ENCODE measurements at regions not wholly inside any gene's neighbourhood (a gene's known extent, or its start where the extent isn't known, plus 50 kb on each side); places are given as distances from the start of the nearest gene placed in this dataset.

DNA sequence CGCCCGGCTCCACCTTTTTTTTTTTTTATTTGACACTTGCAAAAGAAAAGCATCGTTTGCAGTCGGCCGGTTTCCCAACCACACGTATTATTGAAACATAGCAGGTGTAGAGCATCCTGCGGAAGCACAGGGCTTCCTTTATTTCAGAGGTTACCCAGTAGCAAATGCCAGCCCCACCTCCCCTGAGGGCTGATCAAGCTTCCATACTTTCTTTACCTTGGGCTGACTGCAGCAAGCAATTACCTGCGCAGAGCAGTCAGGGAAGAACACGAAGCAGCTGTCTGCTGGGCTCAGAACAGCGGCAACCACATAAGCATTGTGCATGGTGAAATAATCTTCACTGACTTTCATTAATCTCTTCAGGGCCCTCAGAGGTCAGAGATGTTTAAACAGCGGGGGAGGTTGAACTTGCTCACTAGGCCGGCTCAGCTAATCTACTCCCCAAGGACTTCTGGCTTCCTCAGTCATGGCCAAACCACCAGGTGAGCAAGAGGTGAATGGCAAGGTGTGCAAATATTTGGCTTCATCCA is 784.7 kb upstream of the AUTS2 start:
- no peaks in the 10 kb centered on the region for H3K4me1 ChIP-seq (ENCODE audit: control insufficient read depth, extremely low read depth, insufficient read depth, low read length)
- TF ChIP-seq EZH2 (IDR thresholded peaks at IDR 0.05; ENCODE audit: low read length, missing control alignments), result no peak
- TF ChIP-seq, protein P1, sequence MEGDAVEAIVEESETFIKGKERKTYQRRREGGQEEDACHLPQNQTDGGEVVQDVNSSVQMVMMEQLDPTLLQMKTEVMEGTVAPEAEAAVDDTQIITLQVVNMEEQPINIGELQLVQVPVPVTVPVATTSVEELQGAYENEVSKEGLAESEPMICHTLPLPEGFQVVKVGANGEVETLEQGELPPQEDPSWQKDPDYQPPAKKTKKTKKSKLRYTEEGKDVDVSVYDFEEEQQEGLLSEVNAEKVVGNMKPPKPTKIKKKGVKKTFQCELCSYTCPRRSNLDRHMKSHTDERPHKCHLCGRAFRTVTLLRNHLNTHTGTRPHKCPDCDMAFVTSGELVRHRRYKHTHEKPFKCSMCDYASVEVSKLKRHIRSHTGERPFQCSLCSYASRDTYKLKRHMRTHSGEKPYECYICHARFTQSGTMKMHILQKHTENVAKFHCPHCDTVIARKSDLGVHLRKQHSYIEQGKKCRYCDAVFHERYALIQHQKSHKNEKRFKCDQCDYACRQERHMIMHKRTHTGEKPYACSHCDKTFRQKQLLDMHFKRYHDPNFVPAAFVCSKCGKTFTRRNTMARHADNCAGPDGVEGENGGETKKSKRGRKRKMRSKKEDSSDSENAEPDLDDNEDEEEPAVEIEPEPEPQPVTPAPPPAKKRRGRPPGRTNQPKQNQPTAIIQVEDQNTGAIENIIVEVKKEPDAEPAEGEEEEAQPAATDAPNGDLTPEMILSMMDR (conservative IDR thresholded peaks at IDR 0.05 in 1 of 2, IDR thresholded peaks at IDR 0.05 in 1 of 2; ENCODE audit: low read depth in 1 of 2, low read length in 2 of 2), result no peak
- no peak overlapping the region for H2AFZ ChIP-seq (ENCODE audit: low read length)
- no peaks in the 10 kb centered on the region for H4K20me1 ChIP-seq (ENCODE audit: control insufficient read depth, extremely low read depth, insufficient read depth, low read length)
- no peaks in the 10 kb centered on the region for H3K27me3 ChIP-seq (ENCODE audit: control insufficient read depth, insufficient read depth, low read length)
- no peak for DNase-seq (ENCODE audit: low read depth in 2 of 2)
- H3K27ac ChIP-seq (ENCODE audit: insufficient read depth, low read length), result no peak overlapping the region
- H3K4me3 ChIP-seq (replicated peaks in 1 of 4; ENCODE audit: control extremely low read depth in 1 of 4, insufficient read depth in 1 of 4, low read depth in 3 of 4, low read length in 4 of 4), result no peak overlapping the region
- no peak overlapping the region for H3K4me2 ChIP-seq (ENCODE audit: extremely low read depth, insufficient read depth, low read length)
- no peaks in the 10 kb centered on the region for H3K79me2 ChIP-seq (ENCODE audit: control insufficient read depth, insufficient read depth, low read length)
- H3K36me3 ChIP-seq (ENCODE audit: control insufficient read depth, insufficient read depth, low read length), result no peaks in the 10 kb centered on the region
- H3K9me3 ChIP-seq (ENCODE audit: control insufficient read depth, insufficient read depth, low read depth, low read length), result no peaks in the 10 kb centered on the region
- H3K9ac ChIP-seq (ENCODE audit: insufficient read depth, low read length), result no peak overlapping the region

DNA sequence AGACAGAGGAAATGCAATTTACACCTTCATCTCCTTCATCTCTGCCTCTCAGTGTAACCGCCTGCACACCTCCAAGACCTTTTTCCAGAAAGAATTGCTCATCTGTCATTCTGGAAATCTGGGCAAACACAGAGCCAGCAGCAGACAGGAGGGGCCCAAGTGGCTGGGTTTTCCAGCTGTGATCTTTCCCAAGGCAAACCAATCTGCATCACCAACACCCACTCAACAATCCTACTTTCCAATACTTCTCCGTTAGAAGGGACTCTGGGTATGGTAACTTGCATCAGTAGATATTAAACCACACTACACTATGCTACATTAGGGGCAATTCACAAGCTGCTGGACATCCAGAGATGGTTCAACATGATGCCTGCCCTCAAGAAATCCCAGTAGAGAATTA is 781.8 kb upstream of the AUTS2 start:
- Histone ChIP-seq H2AFZ (ENCODE audit: low read length) (no peak overlapping the region), H3K27ac (ENCODE audit: insufficient read depth, low read length) (no peak overlapping the region), H3K36me3 (ENCODE audit: control insufficient read depth, insufficient read depth, low read length) (no peaks in the 10 kb centered on the region), H3K9ac (ENCODE audit: insufficient read depth, low read length) (no peak overlapping the region), H3K27me3 (ENCODE audit: control insufficient read depth, insufficient read depth, low read length) (no peaks in the 10 kb centered on the region), H4K20me1 (ENCODE audit: control insufficient read depth, extremely low read depth, insufficient read depth, low read length) (no peaks in the 10 kb centered on the region), H3K4me2 (ENCODE audit: extremely low read depth, insufficient read depth, low read length) (no peak overlapping the region), H3K9me3 (ENCODE audit: control insufficient read depth, insufficient read depth, low read depth, low read length) (no peaks in the 10 kb centered on the region), H3K79me2 (ENCODE audit: control insufficient read depth, insufficient read depth, low read length) (no peaks in the 10 kb centered on the region), H3K4me3 (replicated peaks in 1 of 4; ENCODE audit: control extremely low read depth in 1 of 4, insufficient read depth in 1 of 4, low read depth in 3 of 4, low read length in 4 of 4) (no peak overlapping the region), H3K4me1 (ENCODE audit: control insufficient read depth, extremely low read depth, insufficient read depth, low read length) (no peaks in the 10 kb centered on the region)
- no peak for TF ChIP-seq EZH2 (IDR thresholded peaks at IDR 0.05; ENCODE audit: low read length, missing control alignments)
- TF ChIP-seq, protein P1 (conservative IDR thresholded peaks at IDR 0.05 in 1 of 2, IDR thresholded peaks at IDR 0.05 in 1 of 2; ENCODE audit: low read depth in 1 of 2, low read length in 2 of 2), result no peak
- DNase-seq (ENCODE audit: low read depth in 2 of 2), result no peak

DNA sequence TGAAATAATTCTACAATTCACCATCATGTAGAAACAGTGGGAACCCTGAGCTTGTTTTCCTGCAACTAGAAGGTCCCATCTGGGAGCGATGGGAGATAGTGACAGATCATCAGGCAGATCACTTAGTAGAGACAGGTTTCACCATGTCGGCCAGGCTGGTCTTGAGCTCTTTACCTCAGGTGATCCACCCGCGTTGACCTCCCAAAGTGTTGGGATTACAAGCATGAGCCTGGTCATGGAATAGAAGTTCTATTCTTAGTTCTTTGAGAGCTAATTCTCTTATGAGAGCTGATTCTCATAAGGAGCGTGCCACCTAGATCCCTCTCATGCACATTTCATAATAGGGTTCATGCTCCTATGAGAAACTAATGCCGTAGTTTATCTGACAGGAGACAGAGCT is 778.0 kb upstream of the AUTS2 start:
- no peak for DNase-seq (ENCODE audit: low read depth in 2 of 2)
- Histone ChIP-seq H3K36me3 (ENCODE audit: control insufficient read depth, insufficient read depth, low read length) (no peaks in the 10 kb centered on the region), H4K20me1 (ENCODE audit: control insufficient read depth, extremely low read depth, insufficient read depth, low read length) (no peaks in the 10 kb centered on the region), H3K9ac (ENCODE audit: insufficient read depth, low read length) (no peak overlapping the region), H3K4me1 (ENCODE audit: control insufficient read depth, extremely low read depth, insufficient read depth, low read length) (no peaks in the 10 kb centered on the region), H3K27me3 (ENCODE audit: control insufficient read depth, insufficient read depth, low read length) (no peaks in the 10 kb centered on the region), H3K4me3 (replicated peaks in 1 of 4; ENCODE audit: control extremely low read depth in 1 of 4, insufficient read depth in 1 of 4, low read depth in 3 of 4, low read length in 4 of 4) (no peak overlapping the region), H2AFZ (ENCODE audit: low read length) (no peak overlapping the region), H3K4me2 (ENCODE audit: extremely low read depth, insufficient read depth, low read length) (no peak overlapping the region), H3K79me2 (ENCODE audit: control insufficient read depth, insufficient read depth, low read length) (no peaks in the 10 kb centered on the region), H3K27ac (ENCODE audit: insufficient read depth, low read length) (no peak overlapping the region), H3K9me3 (ENCODE audit: control insufficient read depth, insufficient read depth, low read depth, low read length) (no peaks in the 10 kb centered on the region)
- TF ChIP-seq, protein P1 (conservative IDR thresholded peaks at IDR 0.05 in 1 of 2, IDR thresholded peaks at IDR 0.05 in 1 of 2; ENCODE audit: low read depth in 1 of 2, low read length in 2 of 2), result no peak
- TF ChIP-seq EZH2 (IDR thresholded peaks at IDR 0.05; ENCODE audit: low read length, missing control alignments), result no peak

Data from fibroblast of lung (primary cell).